Natural killer cell (primary cell): ENCODE measurements at regions not wholly inside any gene's neighbourhood (a gene's known extent, or its start where the extent isn't known, plus 50 kb on each side); places are given as distances from the start of the nearest gene placed in this dataset.

Experiments used
- ATAC-seq, 3 donors: fragments of 150-1000 bp in 2 of 3; fragments of 200-7000 bp in 1 of 3; cut with Tn5 transposase; 1 replicate in 1 of 3; 2 replicates in 2 of 3; pipeline ENCODE4 v1.10.0; 2021; ENCODE audit warnings: mild to moderate bottlenecking in 2 of 3, moderate library complexity in 2 of 3
- DNase-seq, 2 donors: peaks; one replicate each; pipeline versions ENCODE4 v3.0.0 to v3.0.0-alpha.2; 2013 to 2021; ENCODE audit warnings: mixed read lengths in 1 of 2
- H3K27ac ChIP-seq: one replicate; pipeline ENCODE4 v1.5.1; 2013; ENCODE audit warnings: mild to moderate bottlenecking, low read length
- H3K27me3 ChIP-seq: one replicate; pipeline ENCODE4 v1.6.1; 2013; ENCODE audit warnings: low read length; ENCODE audit not compliant: control insufficient read depth, insufficient read depth
- H3K36me3 ChIP-seq: one replicate; pipeline ENCODE4 v1.6.1; 2013; ENCODE audit warnings: low read length; ENCODE audit not compliant: control insufficient read depth, insufficient read depth
- H3K4me1 ChIP-seq: one replicate; pipeline ENCODE4 v1.6.1; 2013; ENCODE audit warnings: low read length; ENCODE audit not compliant: control insufficient read depth, insufficient read depth
- H3K4me3 ChIP-seq: one replicate; pipeline ENCODE4 v1.5.1; 2013; ENCODE audit warnings: low read length
- H3K9me3 ChIP-seq: one replicate; pipeline ENCODE4 v1.6.1; 2013; ENCODE audit warnings: low read length; ENCODE audit not compliant: control insufficient read depth, insufficient read depth
- H3K27ac Mint-ChIP-seq, 2 donors: one replicate each; pipeline ENCODE4 v1.8.0; 2022; ENCODE audit warnings: mild to moderate bottlenecking in 2 of 2, mixed read lengths in 2 of 2, moderate library complexity in 1 of 2
- H3K27me3 Mint-ChIP-seq, 2 donors: one replicate each; pipeline ENCODE4 v1.8.0; 2022; ENCODE audit warnings: low read depth in 2 of 2, mixed read lengths in 2 of 2
- H3K36me3 Mint-ChIP-seq: one replicate; pipeline ENCODE4 v1.8.0; 2022; ENCODE audit warnings: mixed read lengths
- H3K4me1 Mint-ChIP-seq, 2 donors: one replicate each; pipeline ENCODE4 v1.8.0; 2022; ENCODE audit warnings: mixed read lengths in 2 of 2
- H3K4me3 Mint-ChIP-seq: one replicate; pipeline ENCODE4 v1.8.0; 2022; ENCODE audit warnings: mild to moderate bottlenecking, moderate library complexity, mixed read lengths
- H3K9me3 Mint-ChIP-seq, 2 donors: one replicate each; pipeline ENCODE4 v1.8.0; 2022; ENCODE audit warnings: mixed read lengths in 2 of 2
- WGBS: methylation state at CpG from one replicate; pipeline ENCODE4 v1.1.7; 2013; ENCODE audit warnings: missing lambda C conversion rate; ENCODE audit not compliant: insufficient coverage; 5-methylcytosine and 5-hydroxymethylcytosine counted together
- intact Hi-C: fragments of 100-400 bp; cut with micrococcal nuclease; formaldehyde crosslinking; loops from one replicate; pipeline ENCODE4 v1.14.2; 2022
- TF ChIP-seq, protein P1 (sequence below): fragments of 200-600 bp; IDR thresholded peaks from one replicate; pipeline ENCODE4 v1.8.0; 2022; ENCODE audit warnings: antibody characterized with exemption

DNA sequence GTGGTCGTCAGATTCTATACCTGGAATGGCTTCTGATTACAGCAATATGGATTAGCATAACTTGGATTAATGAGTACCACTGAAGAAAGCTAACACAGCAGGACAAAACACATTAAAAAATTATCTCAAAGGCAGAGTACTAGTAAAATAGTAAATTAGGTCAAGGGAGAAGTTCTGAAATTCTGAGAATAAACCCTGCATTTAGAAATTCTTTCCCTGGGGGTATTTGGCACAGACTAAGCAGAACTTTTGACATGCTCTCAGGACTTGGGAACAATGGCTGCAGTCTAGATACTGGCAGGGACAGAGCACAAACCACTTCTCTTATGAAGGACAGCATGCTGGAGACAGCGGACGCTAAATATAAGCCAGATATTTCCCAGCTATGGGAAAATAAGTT lies 85.6 kb upstream of the GRIA4 start:
- Histone ChIP-seq H3K36me3 (no peaks in the 10 kb centered on the region), H3K4me3 (no peak overlapping the region), H3K27ac (no peak overlapping the region), H3K9me3 (no peaks in the 10 kb centered on the region), H3K27me3 (no peaks in the 10 kb centered on the region), H3K4me1 (no peaks in the 10 kb centered on the region)
- no peak for ATAC-seq
- H3K36me3 Mint-ChIP-seq = no peaks in the 10 kb centered on the region
- TF ChIP-seq, protein P1, sequence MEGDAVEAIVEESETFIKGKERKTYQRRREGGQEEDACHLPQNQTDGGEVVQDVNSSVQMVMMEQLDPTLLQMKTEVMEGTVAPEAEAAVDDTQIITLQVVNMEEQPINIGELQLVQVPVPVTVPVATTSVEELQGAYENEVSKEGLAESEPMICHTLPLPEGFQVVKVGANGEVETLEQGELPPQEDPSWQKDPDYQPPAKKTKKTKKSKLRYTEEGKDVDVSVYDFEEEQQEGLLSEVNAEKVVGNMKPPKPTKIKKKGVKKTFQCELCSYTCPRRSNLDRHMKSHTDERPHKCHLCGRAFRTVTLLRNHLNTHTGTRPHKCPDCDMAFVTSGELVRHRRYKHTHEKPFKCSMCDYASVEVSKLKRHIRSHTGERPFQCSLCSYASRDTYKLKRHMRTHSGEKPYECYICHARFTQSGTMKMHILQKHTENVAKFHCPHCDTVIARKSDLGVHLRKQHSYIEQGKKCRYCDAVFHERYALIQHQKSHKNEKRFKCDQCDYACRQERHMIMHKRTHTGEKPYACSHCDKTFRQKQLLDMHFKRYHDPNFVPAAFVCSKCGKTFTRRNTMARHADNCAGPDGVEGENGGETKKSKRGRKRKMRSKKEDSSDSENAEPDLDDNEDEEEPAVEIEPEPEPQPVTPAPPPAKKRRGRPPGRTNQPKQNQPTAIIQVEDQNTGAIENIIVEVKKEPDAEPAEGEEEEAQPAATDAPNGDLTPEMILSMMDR = no peak
- H3K4me1 Mint-ChIP-seq = no peaks in the 10 kb centered on the region
- no peak overlapping the region for H3K4me3 Mint-ChIP-seq
- H3K27ac Mint-ChIP-seq = no peak overlapping the region
- DNase-seq = no peak
- intact Hi-C loops = no loop called here
- no peaks in the 10 kb centered on the region for H3K27me3 Mint-ChIP-seq
- peaks cover 3 to 21% of the 10 kb centered on the region in 2 donors for H3K9me3 Mint-ChIP-seq
- 94% methylated on average over 3 of the region's 3 CpGs for WGBS

DNA sequence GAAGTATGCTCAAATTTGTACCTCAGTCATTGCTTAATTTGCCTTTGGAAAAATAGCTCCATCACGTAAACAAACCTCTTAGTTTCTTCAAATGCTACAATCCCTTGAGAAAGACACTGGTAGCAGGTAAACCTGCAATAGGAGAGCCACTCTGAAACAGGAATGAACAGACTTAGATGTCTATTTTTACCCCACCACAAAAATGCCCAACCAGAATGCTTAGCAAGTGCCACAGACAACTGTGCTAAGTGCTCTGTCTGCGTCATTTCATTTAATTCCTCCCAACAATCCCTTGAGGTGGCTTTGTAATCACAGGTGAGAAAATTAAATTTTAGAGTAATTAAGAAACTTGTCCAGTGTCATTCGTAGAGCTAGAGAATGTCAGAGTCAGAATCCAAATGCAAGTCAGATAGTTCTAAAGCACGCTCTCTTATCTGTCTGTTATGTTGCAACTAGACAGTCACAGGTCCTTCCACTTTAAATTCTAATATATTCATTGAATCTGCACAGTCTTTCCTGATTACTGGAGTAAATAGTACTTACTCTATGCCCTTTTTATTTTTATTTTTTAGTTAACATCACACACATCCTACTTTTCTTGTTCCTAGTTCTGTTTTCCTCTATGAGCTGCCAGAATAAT lies 89.0 kb upstream of the GRIA4 start:
- DNase-seq = no peak
- no peaks in the 10 kb centered on the region for H3K4me1 ChIP-seq
- no peaks in the 10 kb centered on the region for H3K36me3 ChIP-seq
- TF ChIP-seq, protein P1 = no peak
- Mint-ChIP-seq H3K27me3 (no peaks in the 10 kb centered on the region), H3K27ac (no peak overlapping the region), H3K9me3 (peaks cover 14 to 19% of the 10 kb centered on the region in 2 donors), H3K4me3 (no peak overlapping the region), H3K4me1 (no peaks in the 10 kb centered on the region), H3K36me3 (no peaks in the 10 kb centered on the region)
- intact Hi-C loops = no loop called here
- WGBS = 97% methylated on average over 4 of the region's 4 CpGs
- H3K4me3 ChIP-seq = no peak overlapping the region
- no peaks in the 10 kb centered on the region for H3K27me3 ChIP-seq
- no peak overlapping the region for H3K27ac ChIP-seq
- no peaks in the 10 kb centered on the region for H3K9me3 ChIP-seq
- no peak for ATAC-seq

DNA sequence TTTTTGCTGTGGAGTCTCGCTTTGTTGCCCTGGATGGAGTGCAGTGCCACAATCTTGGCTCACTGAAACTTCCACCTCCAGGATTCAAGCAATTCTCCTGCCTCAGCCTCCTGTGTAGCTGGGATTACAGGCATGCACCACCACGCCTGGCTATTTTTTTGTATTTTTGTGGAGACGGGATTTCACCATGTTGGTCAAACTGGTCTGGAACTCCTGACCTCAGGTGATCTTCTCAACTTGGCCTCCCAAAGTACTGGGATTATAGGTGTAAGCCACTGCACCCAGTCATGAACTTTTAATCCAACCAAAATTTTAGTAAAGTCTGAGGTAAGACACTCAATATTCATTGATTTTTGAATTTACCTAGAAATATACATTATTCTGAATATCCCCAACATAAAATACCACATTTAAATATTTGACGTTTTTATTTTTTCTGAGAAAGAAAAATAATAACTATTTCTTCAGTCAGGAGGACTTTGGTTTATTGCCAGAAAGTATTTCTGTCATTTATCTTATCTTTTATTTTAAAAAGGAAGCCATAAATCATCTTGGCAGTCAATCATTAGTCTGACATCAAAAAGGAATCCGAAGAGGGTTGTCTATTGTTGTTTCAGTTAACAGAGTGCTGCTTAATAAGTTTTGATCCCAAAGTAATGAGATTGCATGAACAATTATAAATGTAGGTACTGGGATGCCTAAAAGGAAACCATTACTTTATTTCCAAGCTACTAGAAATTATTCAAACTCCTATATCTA lies 102.2 kb upstream of the GRIA4 start:
- H3K27me3 Mint-ChIP-seq = no peaks in the 10 kb centered on the region
- H3K27ac Mint-ChIP-seq = no peak overlapping the region
- DNase-seq = no peak
- peaks cover 5 to 9% of the 10 kb centered on the region in 2 donors for H3K9me3 Mint-ChIP-seq
- H3K4me1 ChIP-seq = no peaks in the 10 kb centered on the region
- no peaks in the 10 kb centered on the region for H3K27me3 ChIP-seq
- no peak overlapping the region for H3K4me3 Mint-ChIP-seq
- no peaks in the 10 kb centered on the region for H3K4me1 Mint-ChIP-seq
- H3K27ac ChIP-seq = no peak overlapping the region
- no peaks in the 10 kb centered on the region for H3K9me3 ChIP-seq
- H3K36me3 Mint-ChIP-seq = no peaks in the 10 kb centered on the region
- intact Hi-C loops = no loop called here
- WGBS = 75% methylated on average over 2 of the region's 5 CpGs
- no peak for ATAC-seq
- no peaks in the 10 kb centered on the region for H3K36me3 ChIP-seq
- H3K4me3 ChIP-seq = no peak overlapping the region
- TF ChIP-seq, protein P1 = no peak
